ENCODE measurements at regions not wholly inside any gene's neighbourhood (a gene's known extent, or its start where the extent isn't known, plus 50 kb on each side); places are given as distances from the start of the nearest gene placed in this dataset.

DNA sequence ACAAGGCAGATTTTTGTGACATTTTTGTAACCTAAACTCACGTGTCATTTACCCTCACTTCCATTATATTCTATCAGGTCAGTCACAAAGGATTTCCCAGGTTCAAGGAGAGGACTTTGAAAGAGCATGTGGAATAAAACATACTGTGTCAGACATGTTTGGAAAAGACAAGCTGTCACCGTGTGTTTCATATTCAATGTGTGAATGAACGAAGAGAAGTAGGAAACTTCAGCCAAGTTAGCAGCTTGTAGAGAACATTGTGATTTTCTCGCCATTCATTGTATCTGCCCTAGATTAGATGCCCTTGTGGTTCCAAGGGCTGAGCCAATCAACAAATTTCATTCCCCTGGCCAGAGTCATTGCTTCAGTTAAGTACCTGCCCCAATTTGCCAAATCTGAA, 2288.9 kb upstream of the PCDH20 start:
- WGBS, 2 donors, result 45 to 52% methylated on average over 4 of the region's 4 CpGs
- TF ChIP-seq, protein P1, sequence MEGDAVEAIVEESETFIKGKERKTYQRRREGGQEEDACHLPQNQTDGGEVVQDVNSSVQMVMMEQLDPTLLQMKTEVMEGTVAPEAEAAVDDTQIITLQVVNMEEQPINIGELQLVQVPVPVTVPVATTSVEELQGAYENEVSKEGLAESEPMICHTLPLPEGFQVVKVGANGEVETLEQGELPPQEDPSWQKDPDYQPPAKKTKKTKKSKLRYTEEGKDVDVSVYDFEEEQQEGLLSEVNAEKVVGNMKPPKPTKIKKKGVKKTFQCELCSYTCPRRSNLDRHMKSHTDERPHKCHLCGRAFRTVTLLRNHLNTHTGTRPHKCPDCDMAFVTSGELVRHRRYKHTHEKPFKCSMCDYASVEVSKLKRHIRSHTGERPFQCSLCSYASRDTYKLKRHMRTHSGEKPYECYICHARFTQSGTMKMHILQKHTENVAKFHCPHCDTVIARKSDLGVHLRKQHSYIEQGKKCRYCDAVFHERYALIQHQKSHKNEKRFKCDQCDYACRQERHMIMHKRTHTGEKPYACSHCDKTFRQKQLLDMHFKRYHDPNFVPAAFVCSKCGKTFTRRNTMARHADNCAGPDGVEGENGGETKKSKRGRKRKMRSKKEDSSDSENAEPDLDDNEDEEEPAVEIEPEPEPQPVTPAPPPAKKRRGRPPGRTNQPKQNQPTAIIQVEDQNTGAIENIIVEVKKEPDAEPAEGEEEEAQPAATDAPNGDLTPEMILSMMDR (IDR thresholded peaks at IDR 0.05), result no peak
- no peak for ATAC-seq
- Histone ChIP-seq H3K4me1 (no peaks in the 10 kb centered on the region), H3K36me3 (no peaks in the 10 kb centered on the region), H3K27ac (no peak overlapping the region), H3K4me3 (no peak overlapping the region), H3K9me3 (no peaks in the 10 kb centered on the region), H3K27me3 (no peaks in the 10 kb centered on the region)
- intact Hi-C loops (cut with DNase I), result no loop called here
- DNase-seq, result no peak
- no peak for FAIRE-seq

DNA sequence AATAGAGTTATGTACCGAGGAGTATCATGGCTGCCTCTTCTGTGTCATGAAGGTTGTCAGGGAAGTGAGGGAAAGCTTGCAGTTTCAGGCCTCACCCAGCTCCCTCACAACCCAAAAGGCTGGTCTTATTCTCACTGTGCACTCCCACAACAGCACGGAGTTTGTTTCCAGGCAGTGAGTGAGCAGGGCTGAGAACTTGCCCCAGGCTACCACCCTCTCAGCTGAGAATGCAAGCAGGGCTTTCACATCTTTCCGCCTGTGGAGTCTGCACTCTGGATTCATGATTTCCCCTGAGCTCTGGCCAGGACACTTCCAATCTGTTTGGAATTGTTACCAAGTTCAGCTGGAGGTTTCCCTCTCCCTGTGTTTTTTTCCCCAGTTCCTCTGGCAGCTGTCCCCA, 2284.7 kb upstream of the PCDH20 start:
- no peak overlapping the region for H3K27ac ChIP-seq
- intact Hi-C loops (cut with DNase I), result no loop called here
- ATAC-seq (no peak), DNase-seq (no peak), FAIRE-seq (no peak)
- 72 to 92% methylated on average over 3 of the region's 3 CpGs for WGBS, 2 donors
- H3K36me3 ChIP-seq, result no peaks in the 10 kb centered on the region
- H3K27me3 ChIP-seq, result no peaks in the 10 kb centered on the region
- TF ChIP-seq, protein P1 (IDR thresholded peaks at IDR 0.05), result no peak
- no peaks in the 10 kb centered on the region for H3K4me1 ChIP-seq
- no peaks in the 10 kb centered on the region for H3K9me3 ChIP-seq
- no peak overlapping the region for H3K4me3 ChIP-seq

DNA sequence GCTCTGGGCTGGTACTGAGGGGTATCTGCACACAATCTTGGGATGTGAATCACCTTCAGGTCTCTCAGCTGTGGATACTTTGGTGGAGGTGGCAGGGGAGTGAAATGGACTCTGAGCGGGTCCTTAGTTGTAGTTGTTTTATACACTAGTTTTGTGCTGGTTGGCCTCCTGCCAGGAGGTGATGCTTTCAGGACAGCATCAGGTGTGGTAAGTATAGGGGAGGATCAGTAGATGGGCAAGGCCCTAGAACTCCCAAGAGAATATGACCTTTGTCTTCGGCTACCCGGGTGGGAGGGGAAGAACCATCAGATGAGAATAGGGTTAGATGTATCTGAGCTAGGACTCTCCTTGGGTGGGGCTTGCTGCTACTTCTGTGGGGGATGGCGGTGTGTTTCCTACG, 2284.3 kb upstream of the PCDH20 start:
- no peak for ATAC-seq
- intact Hi-C loops (cut with DNase I), result no loop called here
- TF ChIP-seq, protein P1 (IDR thresholded peaks at IDR 0.05), result no peak

DNA sequence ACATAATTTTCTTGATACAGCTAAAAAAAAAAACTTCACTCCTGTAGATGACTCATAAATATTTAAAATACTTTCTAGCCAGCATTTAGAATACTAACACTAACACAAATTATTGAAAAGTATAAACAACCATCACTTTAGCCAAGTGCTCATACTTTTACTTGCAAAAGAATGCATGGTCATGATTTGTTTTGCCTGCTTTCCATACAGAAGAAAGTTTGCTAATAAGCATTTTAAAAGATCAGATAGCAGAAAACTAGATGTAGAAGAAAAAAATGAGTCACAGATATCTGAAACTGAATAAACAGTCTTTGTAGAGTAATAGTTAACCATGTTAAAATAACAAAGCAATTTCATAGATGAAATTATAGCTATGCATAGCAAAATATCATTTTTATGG, 2280.4 kb upstream of the PCDH20 start:
- FAIRE-seq (no peak), DNase-seq (no peak), ATAC-seq (no peak)
- TF ChIP-seq, protein P1 (IDR thresholded peaks at IDR 0.05), result no peak
- intact Hi-C loops (cut with DNase I), result no loop called here
- Histone ChIP-seq H3K4me1 (no peaks in the 10 kb centered on the region), H3K36me3 (no peaks in the 10 kb centered on the region), H3K27ac (no peak overlapping the region), H3K27me3 (no peaks in the 10 kb centered on the region), H3K9me3 (no peaks in the 10 kb centered on the region), H3K4me3 (no peak overlapping the region)

More for the DNA sequence above, 2284.3 kb upstream of the PCDH20 start:
- Histone ChIP-seq H3K36me3 (no peaks in the 10 kb centered on the region), H3K4me1 (no peaks in the 10 kb centered on the region), H3K4me3 (no peak overlapping the region), H3K27me3 (no peaks in the 10 kb centered on the region), H3K9me3 (no peaks in the 10 kb centered on the region), H3K27ac (no peak overlapping the region)
- FAIRE-seq (no peak), DNase-seq (no peak)
- 81 to 92% methylated on average over 5 of the region's 5 CpGs for whole genome bisulfite sequencing, 2 donors

DNA sequence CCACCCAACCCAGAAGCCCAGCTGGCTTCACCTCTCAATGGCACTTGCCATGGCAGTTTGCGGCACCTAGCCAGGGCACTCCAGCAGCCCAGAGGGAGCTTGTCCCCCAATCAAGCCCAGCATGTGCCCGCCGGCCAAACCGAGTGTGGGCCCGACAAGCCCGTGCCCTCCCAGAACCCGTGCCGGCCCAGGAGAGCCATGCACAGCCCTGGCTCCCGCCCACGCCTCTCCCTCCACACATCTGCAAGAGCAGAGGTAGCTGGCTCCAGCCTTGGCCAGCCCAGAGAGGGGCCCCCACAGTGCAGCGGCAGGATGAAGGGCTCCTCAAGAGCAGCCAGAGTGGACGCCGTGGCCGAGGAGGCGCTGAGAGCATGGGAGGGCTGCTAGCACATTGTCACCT, 2278.0 kb upstream of the PCDH20 start:
- ATAC-seq, result no peak
- WGBS, 2 donors, result 89% methylated on average over 15 of the region's 15 CpGs
- Histone ChIP-seq H3K4me3 (no peak overlapping the region), H3K27me3 (no peaks in the 10 kb centered on the region), H3K36me3 (no peaks in the 10 kb centered on the region), H3K27ac (no peak overlapping the region), H3K9me3 (no peaks in the 10 kb centered on the region), H3K4me1 (no peaks in the 10 kb centered on the region)
- no peak for FAIRE-seq
- DNase-seq, result peak in 1 of 6 donors; percentile 56
- TF ChIP-seq, protein P1 (IDR thresholded peaks at IDR 0.05), result no peak
- intact Hi-C loops (cut with DNase I), result no loop called here

Data from pancreas (tissue), 10 donors.